ENCODE measurements at regions not wholly inside any gene's neighbourhood (a gene's known extent, or its start where the extent isn't known, plus 50 kb on each side); places are given as distances from the start of the nearest gene placed in this dataset.
A peak's percentile ranks its signal among the peaks of the same experiment; 100 is the strongest.

DNA sequence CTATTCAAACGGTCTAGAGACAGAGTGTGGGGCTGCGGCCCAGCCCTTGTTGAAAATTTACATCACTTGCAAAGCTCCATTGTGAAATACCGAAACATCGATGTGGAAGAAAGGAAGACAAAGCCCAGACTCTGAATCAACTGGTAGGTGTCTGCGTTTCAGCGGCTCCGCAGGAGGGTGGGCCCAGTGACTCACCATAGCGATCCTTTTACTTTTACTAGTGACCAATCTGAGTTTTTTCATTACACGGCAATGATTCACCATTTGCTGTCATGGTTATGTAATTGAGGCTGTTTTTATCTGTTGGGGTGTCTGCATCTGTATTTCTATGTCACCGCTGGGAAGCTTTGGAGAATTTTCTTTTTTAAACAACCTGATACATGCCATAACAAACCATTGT lies 66.6 kb upstream of the ODC1 start:
- no peak overlapping the region for H3K27ac Mint-ChIP-seq
- peaks cover 5% of the 10 kb centered on the region for H3K36me3 Mint-ChIP-seq
- no peak overlapping the region for H3K4me3 Mint-ChIP-seq
- H3K9me3 Mint-ChIP-seq: peaks cover 32% of the 10 kb centered on the region
- no peak for DNase-seq (ENCODE audit: low spot score in 2 of 2, unreplicated experiment in 2 of 2)
- no peaks in the 10 kb centered on the region for H3K27me3 Mint-ChIP-seq (ENCODE audit: low read depth)
- H3K4me1 Mint-ChIP-seq: no peaks in the 10 kb centered on the region
- TF ChIP-seq, protein P1, sequence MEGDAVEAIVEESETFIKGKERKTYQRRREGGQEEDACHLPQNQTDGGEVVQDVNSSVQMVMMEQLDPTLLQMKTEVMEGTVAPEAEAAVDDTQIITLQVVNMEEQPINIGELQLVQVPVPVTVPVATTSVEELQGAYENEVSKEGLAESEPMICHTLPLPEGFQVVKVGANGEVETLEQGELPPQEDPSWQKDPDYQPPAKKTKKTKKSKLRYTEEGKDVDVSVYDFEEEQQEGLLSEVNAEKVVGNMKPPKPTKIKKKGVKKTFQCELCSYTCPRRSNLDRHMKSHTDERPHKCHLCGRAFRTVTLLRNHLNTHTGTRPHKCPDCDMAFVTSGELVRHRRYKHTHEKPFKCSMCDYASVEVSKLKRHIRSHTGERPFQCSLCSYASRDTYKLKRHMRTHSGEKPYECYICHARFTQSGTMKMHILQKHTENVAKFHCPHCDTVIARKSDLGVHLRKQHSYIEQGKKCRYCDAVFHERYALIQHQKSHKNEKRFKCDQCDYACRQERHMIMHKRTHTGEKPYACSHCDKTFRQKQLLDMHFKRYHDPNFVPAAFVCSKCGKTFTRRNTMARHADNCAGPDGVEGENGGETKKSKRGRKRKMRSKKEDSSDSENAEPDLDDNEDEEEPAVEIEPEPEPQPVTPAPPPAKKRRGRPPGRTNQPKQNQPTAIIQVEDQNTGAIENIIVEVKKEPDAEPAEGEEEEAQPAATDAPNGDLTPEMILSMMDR (IDR thresholded peaks at IDR 0.05; ENCODE audit: unreplicated experiment): no peak

GRCh38 chr2:10514273-10514672 lies 66.1 kb upstream of the ODC1 start:
- H3K9me3 Mint-ChIP-seq: peaks cover 34% of the 10 kb centered on the region
- no peaks in the 10 kb centered on the region for H3K4me1 Mint-ChIP-seq
- TF ChIP-seq, protein P1 (IDR thresholded peaks at IDR 0.05; ENCODE audit: unreplicated experiment): no peak
- H3K36me3 Mint-ChIP-seq: peaks cover 5% of the 10 kb centered on the region
- no peak overlapping the region for H3K27ac Mint-ChIP-seq
- H3K4me3 Mint-ChIP-seq: no peak overlapping the region
- no peak for DNase-seq (ENCODE audit: low spot score in 2 of 2, unreplicated experiment in 2 of 2)
- no peaks in the 10 kb centered on the region for H3K27me3 Mint-ChIP-seq (ENCODE audit: low read depth)

GRCh38 chr2:10513201-10513600 lies 65.1 kb upstream of the ODC1 start:
- peaks cover 5% of the 10 kb centered on the region for H3K36me3 Mint-ChIP-seq
- no peak overlapping the region for H3K4me3 Mint-ChIP-seq

GRCh38 chr2:10508038-10508437 lies 59.9 kb upstream of the ODC1 start:
- Mint-ChIP-seq H3K9me3 (peaks cover 6% of the 10 kb centered on the region), H3K4me3 (no peak overlapping the region), H3K27ac (no peak overlapping the region), H3K27me3 (ENCODE audit: low read depth) (no peaks in the 10 kb centered on the region), H3K36me3 (no peaks in the 10 kb centered on the region), H3K4me1 (no peaks in the 10 kb centered on the region)
- TF ChIP-seq, protein P1 (IDR thresholded peaks at IDR 0.05; ENCODE audit: unreplicated experiment): no peak
- no peak for DNase-seq (ENCODE audit: low spot score in 2 of 2, unreplicated experiment in 2 of 2)

More at GRCh38 chr2:10513201-10513600, 65.1 kb upstream of the ODC1 start:
- Mint-ChIP-seq H3K27me3 (ENCODE audit: low read depth) (no peaks in the 10 kb centered on the region), H3K9me3 (peaks cover 35% of the 10 kb centered on the region), H3K27ac (no peak overlapping the region), H3K4me1 (no peaks in the 10 kb centered on the region)
- TF ChIP-seq, protein P1 (IDR thresholded peaks at IDR 0.05; ENCODE audit: unreplicated experiment): no peak
- no peak for DNase-seq (ENCODE audit: low spot score in 2 of 2, unreplicated experiment in 2 of 2)

DNA sequence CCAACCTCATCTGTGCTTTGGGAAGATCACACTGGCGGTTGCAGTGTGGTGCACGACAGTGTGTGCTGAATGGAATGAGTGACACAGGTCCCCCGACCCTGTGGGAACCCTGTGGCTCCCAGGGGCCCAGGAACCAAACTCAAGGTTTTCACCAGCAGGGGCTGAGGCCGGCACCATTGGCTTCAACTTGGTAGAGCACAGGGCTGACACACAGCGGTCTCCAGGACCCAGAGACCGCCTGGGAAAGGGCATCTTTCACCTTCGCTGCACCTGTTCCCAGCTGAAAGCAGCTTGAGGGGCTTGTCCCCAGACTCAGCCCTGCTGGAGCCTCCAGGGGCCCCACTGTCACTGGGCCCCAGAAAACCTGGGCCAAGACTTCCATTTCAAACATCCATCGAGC lies 59.0 kb upstream of the ODC1 start:
- no peak overlapping the region for H3K27ac Mint-ChIP-seq
- TF ChIP-seq, protein P1 (IDR thresholded peaks at IDR 0.05; ENCODE audit: unreplicated experiment): no peak
- no peaks in the 10 kb centered on the region for H3K27me3 Mint-ChIP-seq (ENCODE audit: low read depth)
- H3K4me3 Mint-ChIP-seq: no peak overlapping the region
- DNase-seq (ENCODE audit: low spot score in 2 of 2, unreplicated experiment in 2 of 2): peak in 1 of 2 experiments; percentile 30
- peaks cover 6% of the 10 kb centered on the region for H3K9me3 Mint-ChIP-seq
- H3K36me3 Mint-ChIP-seq: no peaks in the 10 kb centered on the region
- H3K4me1 Mint-ChIP-seq: no peaks in the 10 kb centered on the region

All from mesothelial cell of epicardium (in vitro differentiated cells).